ENCODE measurements at regions not wholly inside any gene's neighbourhood (a gene's known extent, or its start where the extent isn't known, plus 50 kb on each side); places are given as distances from the start of the nearest gene placed in this dataset.

GRCh38 chr6:145017051-145017450, 718.3 kb downstream of the EPM2A start:
- TF ChIP-seq CTCF (IDR thresholded peaks at IDR 0.05) (no peak), POLR2A (IDR thresholded peaks at IDR 0.05) (no peak)

All from suprapubic skin (tissue), 3 donors.